Astrocyte (in vitro differentiated cells and primary cell): ENCODE measurements at regions not wholly inside any gene's neighbourhood (a gene's known extent, or its start where the extent isn't known, plus 50 kb on each side); places are given as distances from the start of the nearest gene placed in this dataset.

Experiments
- DNase-seq: peaks from one replicate; pipeline ENCODE4 v3.0.0-alpha.2; 2010; ENCODE audit warnings: low read depth
- FAIRE-seq: peaks from 2 replicates; lab custom pipeline; 2011; peaks lifted over from hg19 to GRCh38; lab: Jason Lieb, UNC
- H2AFZ ChIP-seq: 2 replicates; pipeline ENCODE4 v1.6.0; 2012; ENCODE audit warnings: low read depth, low read length, inconsistent platforms
- H3K27ac ChIP-seq: 2 replicates; pipeline ENCODE4 v1.5.1; 2011; ENCODE audit warnings: low read depth, low read length, inconsistent platforms
- H3K27me3 ChIP-seq: 2 replicates; pipeline ENCODE4 v1.6.0; 2011; ENCODE audit warnings: low read length, inconsistent platforms; ENCODE audit not compliant: insufficient read depth
- H3K36me3 ChIP-seq: 2 replicates; pipeline ENCODE4 v1.5.1; 2011; ENCODE audit warnings: low read length, inconsistent platforms; ENCODE audit not compliant: insufficient read depth
- H3K4me1 ChIP-seq: 2 replicates; pipeline ENCODE4 v1.5.1; 2011; ENCODE audit warnings: low read length, inconsistent platforms; ENCODE audit not compliant: insufficient read depth
- H3K4me2 ChIP-seq: 2 replicates; pipeline ENCODE4 v1.6.0; 2012; ENCODE audit warnings: low read length, inconsistent platforms
- H3K4me3 ChIP-seq: 2 replicates; pipeline ENCODE4 v1.5.1; 2011; ENCODE audit warnings: low read depth, mild to moderate bottlenecking, low read length, inconsistent platforms; ENCODE audit not compliant: insufficient read depth
- H3K79me2 ChIP-seq: 2 replicates; pipeline ENCODE4 v1.6.0; 2012; ENCODE audit warnings: mild to moderate bottlenecking, low read length, inconsistent platforms; ENCODE audit not compliant: insufficient read depth
- H3K9ac ChIP-seq: 2 replicates; pipeline ENCODE4 v1.6.0; 2012; ENCODE audit warnings: mild to moderate bottlenecking, low read length, inconsistent platforms
- H3K9me3 ChIP-seq: 2 replicates; pipeline ENCODE4 v1.5.1; 2012; ENCODE audit warnings: low read depth, mild to moderate bottlenecking, low read length, inconsistent platforms; ENCODE audit not compliant: insufficient read depth
- H4K20me1 ChIP-seq: 2 replicates; pipeline ENCODE4 v1.6.0; 2012; ENCODE audit warnings: low read length, inconsistent platforms; ENCODE audit not compliant: insufficient read depth
- H3K27ac Mint-ChIP-seq: one replicate; pipeline ENCODE4 v1.8.0; 2021; ENCODE audit warnings: mild to moderate bottlenecking, mixed read lengths; ENCODE audit not compliant: unreplicated experiment
- H3K27me3 Mint-ChIP-seq: one replicate; pipeline ENCODE4 v1.8.0; 2021; ENCODE audit warnings: low read depth, mixed read lengths; ENCODE audit not compliant: unreplicated experiment
- H3K36me3 Mint-ChIP-seq: one replicate; pipeline ENCODE4 v1.8.0; 2021; ENCODE audit warnings: low read depth, mixed read lengths; ENCODE audit not compliant: unreplicated experiment
- H3K4me1 Mint-ChIP-seq: one replicate; pipeline ENCODE4 v1.8.0; 2021; ENCODE audit warnings: low read depth, mixed read lengths; ENCODE audit not compliant: unreplicated experiment
- H3K4me3 Mint-ChIP-seq: one replicate; pipeline ENCODE4 v1.8.0; 2021; ENCODE audit warnings: mild to moderate bottlenecking, moderate library complexity, mixed read lengths; ENCODE audit not compliant: unreplicated experiment
- H3K9me3 Mint-ChIP-seq: one replicate; pipeline ENCODE4 v1.8.0; 2021; ENCODE audit warnings: mild to moderate bottlenecking, mixed read lengths; ENCODE audit not compliant: unreplicated experiment
- EZH2 ChIP-seq: IDR thresholded peaks from 2 replicates; pipeline ENCODE4 v1.6.1; 2012; ENCODE audit warnings: mild to moderate bottlenecking, low read length, inconsistent platforms; ENCODE audit not compliant: insufficient read depth
- TF ChIP-seq, protein P1 (sequence below): IDR thresholded peaks from 2 replicates; pipeline ENCODE4 v1.5.1; 2011; ENCODE audit warnings: low read depth, mild to moderate bottlenecking, inconsistent platforms, low read length, moderate library complexity; ENCODE audit not compliant: insufficient read depth

DNA sequence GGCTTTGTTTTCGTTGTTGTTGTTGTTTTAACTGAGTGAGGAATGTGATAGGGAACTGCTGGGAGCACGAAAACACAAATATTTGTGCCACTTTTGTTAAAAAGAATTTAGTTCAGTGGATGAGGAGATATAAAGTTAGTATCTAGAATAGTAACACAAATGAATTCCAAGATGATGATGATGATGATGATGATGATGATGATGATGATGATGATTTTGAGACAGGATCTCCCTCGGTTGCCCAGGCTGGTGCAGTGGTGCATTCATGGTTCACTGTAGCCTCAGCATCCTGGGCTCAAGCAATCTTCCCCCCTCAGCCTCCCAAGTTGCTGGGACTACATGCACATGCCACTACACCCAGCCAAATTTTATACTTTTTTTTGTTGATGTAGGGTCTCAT is 223.7 kb downstream of the DSEL start:
- Mint-ChIP-seq H3K36me3 (no peaks in the 10 kb centered on the region), H3K4me3 (no peak overlapping the region)

DNA sequence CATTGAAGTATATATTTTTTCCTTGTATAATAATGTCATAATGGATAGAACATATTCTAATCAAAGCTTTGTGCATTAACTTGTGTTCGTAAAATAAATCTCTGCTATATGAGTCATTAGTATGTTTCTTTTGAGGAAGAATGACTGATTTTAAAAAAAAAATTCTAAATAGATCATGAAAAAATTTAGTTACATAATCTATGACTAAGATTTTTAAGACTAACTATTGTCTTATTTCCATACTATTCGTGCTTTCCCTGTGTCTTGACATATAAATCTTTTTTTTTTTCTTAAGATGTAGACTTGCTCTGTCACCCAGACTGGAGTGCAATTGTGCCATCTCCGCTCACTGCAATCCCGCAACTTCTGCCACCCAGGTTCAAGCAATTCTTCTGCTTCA is 226.1 kb downstream of the DSEL start:
- Mint-ChIP-seq H3K4me1 (no peaks in the 10 kb centered on the region), H3K27ac (no peak overlapping the region), H3K36me3 (no peaks in the 10 kb centered on the region), H3K27me3 (peaks cover 3% of the 10 kb centered on the region), H3K9me3 (no peaks in the 10 kb centered on the region), H3K4me3 (no peak overlapping the region)
- no peaks in the 10 kb centered on the region for H4K20me1 ChIP-seq
- no peak overlapping the region for H3K27ac ChIP-seq
- no peaks in the 10 kb centered on the region for H3K27me3 ChIP-seq
- H3K79me2 ChIP-seq = no peaks in the 10 kb centered on the region
- TF ChIP-seq, protein P1, sequence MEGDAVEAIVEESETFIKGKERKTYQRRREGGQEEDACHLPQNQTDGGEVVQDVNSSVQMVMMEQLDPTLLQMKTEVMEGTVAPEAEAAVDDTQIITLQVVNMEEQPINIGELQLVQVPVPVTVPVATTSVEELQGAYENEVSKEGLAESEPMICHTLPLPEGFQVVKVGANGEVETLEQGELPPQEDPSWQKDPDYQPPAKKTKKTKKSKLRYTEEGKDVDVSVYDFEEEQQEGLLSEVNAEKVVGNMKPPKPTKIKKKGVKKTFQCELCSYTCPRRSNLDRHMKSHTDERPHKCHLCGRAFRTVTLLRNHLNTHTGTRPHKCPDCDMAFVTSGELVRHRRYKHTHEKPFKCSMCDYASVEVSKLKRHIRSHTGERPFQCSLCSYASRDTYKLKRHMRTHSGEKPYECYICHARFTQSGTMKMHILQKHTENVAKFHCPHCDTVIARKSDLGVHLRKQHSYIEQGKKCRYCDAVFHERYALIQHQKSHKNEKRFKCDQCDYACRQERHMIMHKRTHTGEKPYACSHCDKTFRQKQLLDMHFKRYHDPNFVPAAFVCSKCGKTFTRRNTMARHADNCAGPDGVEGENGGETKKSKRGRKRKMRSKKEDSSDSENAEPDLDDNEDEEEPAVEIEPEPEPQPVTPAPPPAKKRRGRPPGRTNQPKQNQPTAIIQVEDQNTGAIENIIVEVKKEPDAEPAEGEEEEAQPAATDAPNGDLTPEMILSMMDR = no peak
- TF ChIP-seq EZH2 = no peak
- no peak overlapping the region for H3K4me2 ChIP-seq
- H3K36me3 ChIP-seq = no peaks in the 10 kb centered on the region
- no peak overlapping the region for H3K4me3 ChIP-seq
- DNase-seq (no peak), FAIRE-seq (no peak)
- no peaks in the 10 kb centered on the region for H3K4me1 ChIP-seq
- no peak overlapping the region for H3K9ac ChIP-seq
- no peaks in the 10 kb centered on the region for H3K9me3 ChIP-seq
- no peak overlapping the region for H2AFZ ChIP-seq

More for the DNA sequence above, 223.7 kb downstream of the DSEL start:
- FAIRE-seq (no peak), DNase-seq (no peak)
- Histone ChIP-seq H3K9me3 (no peaks in the 10 kb centered on the region), H3K9ac (no peak overlapping the region), H3K79me2 (no peaks in the 10 kb centered on the region), H3K27me3 (no peaks in the 10 kb centered on the region), H3K4me3 (no peak overlapping the region), H3K4me1 (no peaks in the 10 kb centered on the region), H4K20me1 (no peaks in the 10 kb centered on the region), H3K4me2 (no peak overlapping the region), H2AFZ (no peak overlapping the region), H3K27ac (no peak overlapping the region), H3K36me3 (no peaks in the 10 kb centered on the region)
- TF ChIP-seq, protein P1 = no peak
- no peak for TF ChIP-seq EZH2
- no peaks in the 10 kb centered on the region for H3K4me1 Mint-ChIP-seq
- no peak overlapping the region for H3K27ac Mint-ChIP-seq
- H3K27me3 Mint-ChIP-seq = no peaks in the 10 kb centered on the region
- H3K9me3 Mint-ChIP-seq = no peaks in the 10 kb centered on the region

DNA sequence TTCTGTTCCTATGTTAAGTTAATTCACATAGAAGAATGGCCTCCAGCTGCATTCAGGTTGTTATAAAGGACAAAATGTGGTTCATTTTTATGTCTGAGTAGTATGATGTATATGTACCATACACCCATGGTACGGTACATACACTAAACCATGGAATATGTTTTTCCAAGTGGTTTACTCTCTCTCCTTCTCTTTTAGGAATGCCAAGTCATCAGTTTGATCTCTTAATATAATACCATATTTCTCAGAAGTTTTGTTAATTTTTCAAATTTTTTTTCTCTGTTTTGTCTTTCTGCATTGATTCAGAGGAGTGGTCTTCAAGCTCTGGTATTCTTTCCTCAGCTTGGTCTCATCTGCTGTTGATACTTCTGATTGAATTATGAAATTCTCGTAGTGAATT is 230.9 kb downstream of the DSEL start:
- no peaks in the 10 kb centered on the region for H3K36me3 Mint-ChIP-seq
- no peak overlapping the region for H3K4me3 Mint-ChIP-seq
- peaks cover 7% of the 10 kb centered on the region for H3K4me1 Mint-ChIP-seq
- H3K27me3 Mint-ChIP-seq = peaks cover 3% of the 10 kb centered on the region
- no peaks in the 10 kb centered on the region for H3K9me3 ChIP-seq
- H3K4me1 ChIP-seq = no peaks in the 10 kb centered on the region
- H3K27ac Mint-ChIP-seq = no peak overlapping the region
- no peaks in the 10 kb centered on the region for H3K79me2 ChIP-seq
- no peak overlapping the region for H3K27ac ChIP-seq
- no peaks in the 10 kb centered on the region for H3K9me3 Mint-ChIP-seq
- no peaks in the 10 kb centered on the region for H3K27me3 ChIP-seq
- H3K36me3 ChIP-seq = no peaks in the 10 kb centered on the region
- no peak for FAIRE-seq
- no peak overlapping the region for H2AFZ ChIP-seq
- no peak overlapping the region for H3K4me3 ChIP-seq
- H3K4me2 ChIP-seq = no peak overlapping the region
- no peaks in the 10 kb centered on the region for H4K20me1 ChIP-seq
- H3K9ac ChIP-seq = no peak overlapping the region
- TF ChIP-seq EZH2 = no peak
- TF ChIP-seq, protein P1 = no peak
- no peak for DNase-seq
